IMR-90 (cell line): ENCODE measurements at regions not wholly inside any gene's neighbourhood (a gene's known extent, or its start where the extent isn't known, plus 50 kb on each side); places are given as distances from the start of the nearest gene placed in this dataset.

Experiments used
- ATAC-seq: fragments of 200-7000 bp; cut with Tn5 transposase; 2 replicates; pipeline ENCODE4 v1.9.1; 2020; ENCODE audit warnings: low read depth, mild to moderate bottlenecking, moderate library complexity
- BruUV-seq: library from RNA; stranded (reverse); fragments of 400-500 nt; replicated peaks from 2 replicates; lab custom pipeline; 2021; lab: Mats Ljungman, UMichigan
- CTCF ChIA-PET: fragments of 300-600 bp; formaldehyde crosslinking; extraction: SDS; loops from one replicate; lab custom pipeline; 2021; ENCODE audit warnings: antibody characterized with exemption; lab: Yijun Ruan, JAX
- POLR2A ChIA-PET: fragments of 300-600 bp; sonication (Branson Sonifier 250); formaldehyde crosslinking; loops from one replicate; lab custom pipeline; 2022; ENCODE audit warnings: antibody characterized with exemption; ENCODE audit not compliant: unreplicated experiment; lab: Charles Lee
- DNase-seq: peaks from one replicate; pipeline ENCODE4 v3.0.0; 2013
- H2AFZ ChIP-seq: replicated peaks from 2 replicates; pipeline ENCODE3; 2013; ENCODE audit warnings: low read length, mild to moderate bottlenecking; ENCODE audit not compliant: poor library complexity
- H2AK5ac ChIP-seq: 2 replicates; pipeline ENCODE4 v1.6.1; 2013; ENCODE audit warnings: low read depth, low read length, inconsistent platforms
- H2AK9ac ChIP-seq: replicated peaks from 2 replicates; pipeline ENCODE3; 2013; ENCODE audit warnings: mild to moderate bottlenecking, low read depth, low read length, moderate library complexity; ENCODE audit not compliant: poor library complexity
- H2BK120ac ChIP-seq: 2 replicates; pipeline ENCODE4 v1.6.1; 2013; ENCODE audit warnings: low read depth, low read length, inconsistent platforms
- H2BK15ac ChIP-seq: 3 replicates; pipeline ENCODE4 v1.6.1; 2013; ENCODE audit warnings: low read depth, low read length, inconsistent platforms
- H2BK20ac ChIP-seq: 2 replicates; pipeline ENCODE4 v1.6.1; 2013; ENCODE audit warnings: low read depth, mild to moderate bottlenecking, inconsistent platforms, low read length, moderate library complexity
- H2BK5ac ChIP-seq: 2 replicates; pipeline ENCODE4 v1.6.1; 2013; ENCODE audit warnings: mild to moderate bottlenecking, low read depth, low read length, inconsistent platforms; ENCODE audit not compliant: poor library complexity, severe bottlenecking
- H3K14ac ChIP-seq: replicated peaks from 2 replicates; pipeline ENCODE4 v1.6.1; 2013; ENCODE audit warnings: low read depth, low read length, inconsistent platforms
- H3K18ac ChIP-seq: 2 replicates; pipeline ENCODE4 v1.6.1; 2013; ENCODE audit warnings: low read depth, low read length, control low read depth
- H3K23ac ChIP-seq: 2 replicates; pipeline ENCODE4 v1.6.1; 2013; ENCODE audit warnings: low read depth, low read length, inconsistent platforms
- H3K27ac ChIP-seq: 2 replicates; pipeline ENCODE4 v1.5.1; 2013; ENCODE audit warnings: mild to moderate bottlenecking, control low read depth, low read length; ENCODE audit not compliant: insufficient read depth
- H3K27me3 ChIP-seq: 2 replicates; pipeline ENCODE4 v1.6.1; 2013; ENCODE audit warnings: low read length; ENCODE audit not compliant: control insufficient read depth, insufficient read depth
- H3K36me3 ChIP-seq: 2 replicates; pipeline ENCODE4 v1.6.1; 2013; ENCODE audit warnings: low read length, mixed read lengths; ENCODE audit not compliant: control insufficient read depth, insufficient read depth
- H3K4ac ChIP-seq: 2 replicates; pipeline ENCODE4 v1.6.1; 2013; ENCODE audit warnings: low read depth, low read length, inconsistent platforms
- H3K4me1 ChIP-seq: 2 replicates; pipeline ENCODE4 v1.6.1; 2013; ENCODE audit warnings: low read length, mixed read lengths; ENCODE audit not compliant: control insufficient read depth, insufficient read depth
- H3K4me2 ChIP-seq: 2 replicates; pipeline ENCODE4 v1.6.1; 2013; ENCODE audit warnings: low read depth, mild to moderate bottlenecking, control low read depth, low read length, moderate library complexity
- H3K4me3 ChIP-seq: 2 replicates; pipeline ENCODE4 v1.5.1; 2013; ENCODE audit warnings: low read depth, mild to moderate bottlenecking, control low read depth, low read length, moderate library complexity; ENCODE audit not compliant: insufficient read depth
- H3K56ac ChIP-seq: 2 replicates; pipeline ENCODE4 v1.6.1; 2013; ENCODE audit warnings: low read length, inconsistent platforms; ENCODE audit not compliant: insufficient read depth; ENCODE audit errors: extremely low read depth
- H3K79me1 ChIP-seq, 2 experiments: 2 replicates each; pipeline ENCODE4 v1.6.1; 2013; ENCODE audit warnings: low read length in 2 of 2, inconsistent platforms in 1 of 2, low read depth in 1 of 2
- H3K9ac ChIP-seq: 2 replicates; pipeline ENCODE4 v1.6.1; 2013; ENCODE audit warnings: low read depth, low read length, control low read depth
- H3K9me1 ChIP-seq: 2 replicates; pipeline ENCODE4 v1.6.1; 2013; ENCODE audit warnings: low read length, inconsistent platforms; ENCODE audit not compliant: insufficient read depth
- H3K9me3 ChIP-seq: 2 replicates; pipeline ENCODE4 v1.6.1; 2013; ENCODE audit warnings: low read length; ENCODE audit not compliant: control insufficient read depth, insufficient read depth
- H4K20me1 ChIP-seq: 2 replicates; pipeline ENCODE4 v1.6.1; 2013; ENCODE audit warnings: low read length, inconsistent platforms; ENCODE audit not compliant: insufficient read depth
- H4K5ac ChIP-seq: 2 replicates; pipeline ENCODE4 v1.6.1; 2013; ENCODE audit warnings: mild to moderate bottlenecking, low read depth, low read length, control low read depth
- H4K8ac ChIP-seq, 2 experiments: 2 replicates each; pipeline ENCODE4 v1.6.1; 2013; ENCODE audit warnings: low read depth in 2 of 2, low read length in 2 of 2, control low read depth in 1 of 2, inconsistent platforms in 1 of 2
- H4K91ac ChIP-seq: 2 replicates; pipeline ENCODE4 v1.6.1; 2013; ENCODE audit warnings: low read depth, low read length, inconsistent platforms; ENCODE audit not compliant: insufficient read depth
- MAZ ChIP-seq: IDR thresholded peaks from 2 replicates; pipeline ENCODE4 v1.6.1; 2012; ENCODE audit warnings: low read depth, mild to moderate bottlenecking, low read length, improper control_type of control experiment, moderate library complexity, borderline replicate concordance
- RFX5 ChIP-seq: IDR thresholded peaks from 2 replicates; pipeline ENCODE4 v1.8.0; 2012; ENCODE audit warnings: low read depth, mild to moderate bottlenecking, low read length, moderate library complexity
- WGBS, 2 experiments: methylation state at CpG; one replicate each; pipeline versions ENCODE4 v1.1.5 to v1.1.7; 2013; ENCODE audit warnings: missing lambda C conversion rate in 2 of 2; ENCODE audit not compliant: insufficient read length in 1 of 2; ENCODE audit errors: extremely low coverage in 2 of 2; 5-methylcytosine and 5-hydroxymethylcytosine counted together
- dilution Hi-C: fragments of 300-500 bp; cut with HindIII; formaldehyde crosslinking; loops from one replicate; pipeline ENCODE4 v1.14.3; 2018; ENCODE audit warnings: low sequenced_read_pairs; ENCODE audit not compliant: unreplicated experiment
- in situ Hi-C: fragments of 300-500 bp; cut with MboI; formaldehyde crosslinking; loops from 3 replicates; pipeline ENCODE4 v1.14.3; 2019; ENCODE audit warnings: low sequenced_read_pairs, inconsistent platforms, mixed read lengths
- intact Hi-C: fragments of 100-400 bp; cut with micrococcal nuclease; formaldehyde crosslinking; loops from 2 replicates; pipeline ENCODE4 v1.10.0; 2022
- TF ChIP-seq, protein P1 (sequence below): conservative IDR thresholded peaks from 2 replicates; pipeline ENCODE4 v1.5.1; 2012; ENCODE audit warnings: mild to moderate bottlenecking, low read depth, low read length, improper control_type of control experiment

- CTCF ChIA-PET, result no interaction called here
- no peaks in the 10 kb centered on the region for H3K9me3 ChIP-seq
- H3K9ac ChIP-seq, result no peak overlapping the region
- H2BK120ac ChIP-seq, result no peak overlapping the region
- ATAC-seq, result no peak
- H3K4me2 ChIP-seq, result no peak overlapping the region
- no peaks in the 10 kb centered on the region for H3K36me3 ChIP-seq
- H3K18ac ChIP-seq, result no peak overlapping the region
- no peak overlapping the region for H3K23ac ChIP-seq
- H2AK5ac ChIP-seq, result no peak overlapping the region
- no peak overlapping the region for H3K56ac ChIP-seq
- H3K79me1 ChIP-seq, result no peaks in the 10 kb centered on the region
- no peaks in the 10 kb centered on the region for H4K20me1 ChIP-seq
- H4K91ac ChIP-seq, result no peak overlapping the region
- H2BK15ac ChIP-seq, result no peak overlapping the region
- dilution Hi-C loops (no loop called here), intact Hi-C loops (loop anchor here (10.0 kb wide), 1 partner anchor 143 kb away; no protein-coding TSS in a partner anchor), in situ Hi-C loops (no loop called here)
- POLR2A ChIA-PET, result no interaction called here
- H4K5ac ChIP-seq, result no peak overlapping the region; the same call in 1 of the 2 replicates
- TF ChIP-seq RFX5 (no peak), MAZ (no peak)
- TF ChIP-seq, protein P1, sequence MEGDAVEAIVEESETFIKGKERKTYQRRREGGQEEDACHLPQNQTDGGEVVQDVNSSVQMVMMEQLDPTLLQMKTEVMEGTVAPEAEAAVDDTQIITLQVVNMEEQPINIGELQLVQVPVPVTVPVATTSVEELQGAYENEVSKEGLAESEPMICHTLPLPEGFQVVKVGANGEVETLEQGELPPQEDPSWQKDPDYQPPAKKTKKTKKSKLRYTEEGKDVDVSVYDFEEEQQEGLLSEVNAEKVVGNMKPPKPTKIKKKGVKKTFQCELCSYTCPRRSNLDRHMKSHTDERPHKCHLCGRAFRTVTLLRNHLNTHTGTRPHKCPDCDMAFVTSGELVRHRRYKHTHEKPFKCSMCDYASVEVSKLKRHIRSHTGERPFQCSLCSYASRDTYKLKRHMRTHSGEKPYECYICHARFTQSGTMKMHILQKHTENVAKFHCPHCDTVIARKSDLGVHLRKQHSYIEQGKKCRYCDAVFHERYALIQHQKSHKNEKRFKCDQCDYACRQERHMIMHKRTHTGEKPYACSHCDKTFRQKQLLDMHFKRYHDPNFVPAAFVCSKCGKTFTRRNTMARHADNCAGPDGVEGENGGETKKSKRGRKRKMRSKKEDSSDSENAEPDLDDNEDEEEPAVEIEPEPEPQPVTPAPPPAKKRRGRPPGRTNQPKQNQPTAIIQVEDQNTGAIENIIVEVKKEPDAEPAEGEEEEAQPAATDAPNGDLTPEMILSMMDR, result no peak
- H3K27ac ChIP-seq, result no peak overlapping the region
- H2AFZ ChIP-seq, result no peak overlapping the region
- no peaks in the 10 kb centered on the region for H3K27me3 ChIP-seq
- peaks cover 2% of the 10 kb centered on the region; the same call in 1 of the 2 replicates for H3K4me1 ChIP-seq
- peaks cover 2% of the 10 kb centered on the region; the same call in 1 of the 2 replicates for H3K9me1 ChIP-seq
- no TSS peak for BruUV-seq
- WGBS, 2 experiments, result no CpG with 5 or more reads among the region's 4 CpGs
- no peak overlapping the region for H2AK9ac ChIP-seq
- peak overlapping the region; percentile 1; the same call in 1 of the 2 replicates for H3K4ac ChIP-seq
- DNase-seq, result no peak
- H2BK5ac ChIP-seq, result no peak overlapping the region
- no peak overlapping the region for H3K4me3 ChIP-seq
- no peak overlapping the region for H3K14ac ChIP-seq
- no peak overlapping the region for H4K8ac ChIP-seq
- H2BK20ac ChIP-seq, result no peak overlapping the region
Observed at GRCh38 chr7:13098161-13098560, 410.7 kb downstream of the ARL4A start.
